Sigmoid colon (tissue), 4 donors: ENCODE measurements at regions not wholly inside any gene's neighbourhood (a gene's known extent, or its start where the extent isn't known, plus 50 kb on each side); places are given as distances from the start of the nearest gene placed in this dataset.

Source experiments
- EP300 ChIP-seq, 4 donors: sonication (generic); formaldehyde crosslinking; IDR thresholded peaks; one replicate each; pipeline ENCODE4 v1.6.1; 2017; ENCODE audit warnings: antibody characterized with exemption in 4 of 4
- POLR2A ChIP-seq, 2 donors: fragments of 450-650 bp; IDR thresholded peaks; one replicate each; pipeline ENCODE4 v1.6.1; 2016; ENCODE audit warnings: antibody characterized with exemption in 2 of 2, mild to moderate bottlenecking in 2 of 2, moderate library complexity in 2 of 2

- TF ChIP-seq POLR2A (IDR thresholded peaks at IDR 0.05), result no peak
- TF ChIP-seq EP300 (IDR thresholded peaks at IDR 0.05), result no peak
Measured at GRCh38 chr1:56400526-56400925, 178.8 kb downstream of the PLPP3 start.
